Activated naive CD8-positive, alpha-beta T cell (primary cell): ENCODE measurements at regions not wholly inside any gene's neighbourhood (a gene's known extent, or its start where the extent isn't known, plus 50 kb on each side); places are given as distances from the start of the nearest gene placed in this dataset.
A peak's percentile ranks its signal among the peaks of the same experiment; 100 is the strongest.
"Not testable (repeated sequence)": the region's sequence is repeated elsewhere in the genome, so short reads cannot be mapped to it uniquely, and the experiment has no call there.

ENCODE experiments used
- H3K27ac Mint-ChIP-seq: one replicate; pipeline ENCODE4 v1.8.0; 2021; ENCODE audit warnings: mixed read lengths
- H3K27me3 Mint-ChIP-seq: one replicate; pipeline ENCODE4 v1.8.0; 2021; ENCODE audit warnings: mixed read lengths
- H3K36me3 Mint-ChIP-seq: one replicate; pipeline ENCODE4 v1.8.0; 2021; ENCODE audit warnings: mixed read lengths
- H3K4me1 Mint-ChIP-seq: one replicate; pipeline ENCODE4 v1.8.0; 2021; ENCODE audit warnings: low read depth, mixed read lengths
- H3K4me3 Mint-ChIP-seq: one replicate; pipeline ENCODE4 v1.8.0; 2021; ENCODE audit warnings: mild to moderate bottlenecking, mixed read lengths
- H3K9me3 Mint-ChIP-seq: one replicate; pipeline ENCODE4 v1.8.0; 2021; ENCODE audit warnings: low read depth, mixed read lengths

DNA sequence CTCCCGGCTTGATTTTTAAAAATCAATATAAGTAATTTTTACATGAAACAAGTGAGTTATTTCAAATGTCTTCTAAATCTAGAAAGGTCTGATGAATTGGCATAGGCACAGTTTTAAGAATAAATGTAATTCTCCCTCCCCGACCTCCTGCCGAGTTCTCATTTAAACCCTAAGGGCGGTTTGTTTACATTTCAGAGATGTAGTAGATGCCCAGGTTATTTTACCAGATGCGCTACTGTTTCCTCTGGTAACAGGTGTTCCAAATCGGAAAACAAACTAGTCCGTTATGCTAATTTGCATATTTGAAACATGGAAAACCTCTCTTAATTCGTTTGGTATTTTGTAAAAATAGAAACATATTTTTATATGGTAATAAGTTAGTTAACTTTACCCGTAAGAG lies 53.8 kb upstream of the CFAP126 start:
- H3K27ac Mint-ChIP-seq = no peak overlapping the region
- no peaks in the 10 kb centered on the region for H3K9me3 Mint-ChIP-seq
- no peaks in the 10 kb centered on the region for H3K36me3 Mint-ChIP-seq
- H3K4me3 Mint-ChIP-seq = peak overlapping the region; percentile 81
- peaks cover 3% of the 10 kb centered on the region for H3K27me3 Mint-ChIP-seq
- peaks cover 4% of the 10 kb centered on the region for H3K4me1 Mint-ChIP-seq

DNA sequence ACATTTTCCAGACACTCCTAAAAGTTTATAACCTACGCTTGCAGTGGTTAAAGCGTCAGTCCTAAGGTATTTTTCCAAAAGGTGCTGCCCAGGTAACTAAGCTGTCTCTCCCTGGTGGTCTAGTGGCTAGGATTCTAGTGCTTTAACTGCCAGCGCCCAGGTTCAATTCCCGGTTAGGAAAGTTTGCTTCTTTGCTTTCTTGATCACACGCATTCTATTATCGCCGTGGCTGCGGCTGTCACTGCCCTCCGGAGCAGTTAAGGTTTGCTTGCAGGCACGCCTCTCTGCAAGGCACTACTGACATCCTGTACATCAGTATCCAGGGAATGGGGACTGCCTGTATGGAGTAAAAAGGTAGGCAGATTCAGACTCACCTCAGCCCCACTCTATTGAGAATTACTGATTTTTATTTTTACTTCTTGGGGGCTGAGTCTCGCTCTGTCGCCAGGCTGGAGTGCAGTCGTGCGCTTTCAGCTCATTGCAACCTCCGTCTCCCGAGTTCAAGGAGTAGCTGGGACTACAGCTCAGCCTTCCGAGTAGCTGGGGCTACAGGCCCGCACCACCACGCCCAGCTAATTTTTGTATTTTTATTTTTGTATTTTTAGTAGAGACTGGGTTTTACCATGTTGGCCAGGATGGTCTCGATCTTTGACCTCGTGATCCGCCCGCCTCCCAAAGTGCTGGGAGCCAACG lies 53.2 kb upstream of the CFAP126 start:
- peaks cover 4% of the 10 kb centered on the region for H3K4me1 Mint-ChIP-seq
- peak overlapping the region; percentile 81 for H3K4me3 Mint-ChIP-seq
- peaks cover under 1% of the 10 kb centered on the region for H3K36me3 Mint-ChIP-seq
- H3K27ac Mint-ChIP-seq = no peak overlapping the region
- peaks cover 3% of the 10 kb centered on the region for H3K27me3 Mint-ChIP-seq
- H3K9me3 Mint-ChIP-seq = no peaks in the 10 kb centered on the region

DNA sequence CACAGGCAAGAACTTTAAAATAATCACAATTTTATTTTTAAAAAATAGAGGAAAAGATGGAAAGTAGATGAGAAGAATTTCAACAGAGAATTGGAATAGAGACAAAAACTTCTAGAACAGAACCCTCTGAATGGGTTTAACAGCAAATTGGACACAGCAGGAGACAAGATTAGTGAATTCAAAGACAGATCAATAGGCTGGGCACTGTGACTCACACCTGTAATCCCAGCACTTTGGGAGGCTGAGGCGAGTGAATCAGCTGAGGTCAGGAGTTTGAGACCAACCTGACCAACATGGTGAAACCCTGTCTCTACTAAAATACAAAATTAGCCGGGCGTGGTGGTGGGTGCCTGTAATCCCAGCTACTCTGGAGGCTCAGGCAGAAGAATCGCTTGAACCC lies 49.9 kb upstream of the CFAP126 start:
- not testable (repeated sequence) for H3K9me3 Mint-ChIP-seq, H3K4me1 Mint-ChIP-seq, H3K27me3 Mint-ChIP-seq, H3K27ac Mint-ChIP-seq, H3K4me3 Mint-ChIP-seq, H3K36me3 Mint-ChIP-seq
